HG03439 (cell line): ENCODE measurements at regions not wholly inside any gene's neighbourhood (a gene's known extent, or its start where the extent isn't known, plus 50 kb on each side); places are given as distances from the start of the nearest gene placed in this dataset.
"Not testable (repeated sequence)": the region's sequence is repeated elsewhere in the genome, so short reads cannot be mapped to it uniquely, and the experiment has no call there.

ENCODE experiments used
- ATAC-seq: cut with Tn5 transposase; IDR thresholded peaks from one replicate; pipeline ENCODE4 v1.9.1; 2021; ENCODE audit warnings: mild to moderate bottlenecking, moderate library complexity; ENCODE audit not compliant: unreplicated experiment

DNA sequence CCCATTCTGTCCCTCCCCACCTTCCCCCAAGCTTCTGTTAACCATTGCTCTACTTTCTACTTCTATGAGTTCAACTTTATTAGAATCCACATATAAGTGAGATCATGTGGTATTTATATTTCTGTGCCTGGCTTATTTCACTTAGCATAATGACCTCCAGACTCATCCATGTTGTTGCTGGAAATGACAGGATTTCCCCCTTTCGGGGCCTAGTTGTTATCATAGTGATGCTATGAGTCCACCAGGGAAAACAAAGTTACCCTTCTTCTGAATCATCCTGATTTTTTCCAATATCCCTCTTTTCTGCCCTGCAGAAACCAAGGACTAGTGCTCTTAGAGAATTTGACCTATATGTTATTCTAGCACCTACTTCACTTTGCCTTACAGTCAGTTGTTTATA is 53.2 kb upstream of the TERB2 start:
- not testable (repeated sequence) for ATAC-seq

DNA sequence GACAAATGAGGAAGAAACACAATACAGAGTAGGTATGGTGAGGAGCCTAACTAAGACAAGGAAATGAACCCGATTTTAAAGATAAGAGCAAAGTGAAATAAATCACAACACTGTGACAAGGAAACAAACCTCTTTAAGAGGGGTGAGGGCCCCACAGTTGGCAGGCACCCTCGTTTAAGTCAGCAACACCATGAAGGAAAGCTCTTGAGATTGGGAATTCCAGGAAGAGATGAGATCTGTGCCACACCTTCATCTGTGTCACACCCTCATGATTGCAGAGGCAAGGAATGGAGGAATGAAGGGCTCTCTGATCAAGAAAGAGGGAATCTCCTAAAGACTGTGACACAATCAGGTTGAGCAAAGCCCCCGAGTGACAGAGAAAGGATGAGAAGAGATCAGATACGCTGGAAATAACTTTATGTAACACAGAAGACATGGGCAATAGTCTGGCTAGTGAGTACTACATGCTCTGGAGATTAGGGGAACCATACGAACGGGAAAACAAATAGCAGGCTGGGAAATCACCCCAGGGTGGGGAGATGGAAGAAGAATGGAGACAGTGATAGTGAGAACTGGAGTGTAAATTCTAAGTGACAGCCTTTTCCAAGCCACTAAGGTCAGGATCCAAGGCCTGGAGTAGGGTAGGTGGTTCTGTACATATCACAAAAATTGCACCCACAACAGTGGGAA is 51.7 kb upstream of the TERB2 start:
- ATAC-seq = not testable (repeated sequence)
